A549 (cell line): ENCODE measurements at regions not wholly inside any gene's neighbourhood (a gene's known extent, or its start where the extent isn't known, plus 50 kb on each side); places are given as distances from the start of the nearest gene placed in this dataset.

Experiments
- EP300 ChIP-seq, 2 experiments: fragments of >200 bp; sonication (Bioruptor Twin); formaldehyde crosslinking; IDR thresholded peaks; 2 replicates in 1 of 2; 3 replicates in 1 of 2; pipeline ENCODE4 v1.6.1; 2016 to 2017
- HDAC2 ChIP-seq: fragments of 200-600 bp; sonication (generic); IDR thresholded peaks from 2 replicates; pipeline ENCODE4 v1.6.1; 2016
- POLR2A ChIP-seq: IDR thresholded peaks from 2 replicates; pipeline ENCODE4 v1.6.1; 2012; ENCODE audit warnings: mild to moderate bottlenecking, low read length
- RFX5 ChIP-seq: fragments of 450-650 bp; IDR thresholded peaks from 2 replicates; pipeline ENCODE4 v1.7.1; 2014; ENCODE audit warnings: antibody characterized with exemption, mild to moderate bottlenecking, moderate library complexity
- SREBF2 ChIP-seq: fragments of 450-650 bp; IDR thresholded peaks from 2 replicates; pipeline ENCODE4 v1.6.1; 2014; ENCODE audit warnings: mild to moderate bottlenecking, moderate library complexity
- TP53 ChIP-seq: fragments of 250-450 bp; sonication (Bioruptor Pico); IDR thresholded peaks from 2 replicates; pipeline ENCODE4 v1.5.0; 2021; ENCODE audit warnings: mild to moderate bottlenecking, moderate library complexity
- TF ChIP-seq, protein P1 (sequence below): fragments of >200 bp; sonication (Bioruptor Twin); formaldehyde crosslinking; IDR thresholded peaks from 3 replicates; pipeline ENCODE4 v1.5.1; 2016

GRCh38 chr18:78703291-78703690 is 276.3 kb upstream of the SALL3 start:
- TF ChIP-seq, protein P1, sequence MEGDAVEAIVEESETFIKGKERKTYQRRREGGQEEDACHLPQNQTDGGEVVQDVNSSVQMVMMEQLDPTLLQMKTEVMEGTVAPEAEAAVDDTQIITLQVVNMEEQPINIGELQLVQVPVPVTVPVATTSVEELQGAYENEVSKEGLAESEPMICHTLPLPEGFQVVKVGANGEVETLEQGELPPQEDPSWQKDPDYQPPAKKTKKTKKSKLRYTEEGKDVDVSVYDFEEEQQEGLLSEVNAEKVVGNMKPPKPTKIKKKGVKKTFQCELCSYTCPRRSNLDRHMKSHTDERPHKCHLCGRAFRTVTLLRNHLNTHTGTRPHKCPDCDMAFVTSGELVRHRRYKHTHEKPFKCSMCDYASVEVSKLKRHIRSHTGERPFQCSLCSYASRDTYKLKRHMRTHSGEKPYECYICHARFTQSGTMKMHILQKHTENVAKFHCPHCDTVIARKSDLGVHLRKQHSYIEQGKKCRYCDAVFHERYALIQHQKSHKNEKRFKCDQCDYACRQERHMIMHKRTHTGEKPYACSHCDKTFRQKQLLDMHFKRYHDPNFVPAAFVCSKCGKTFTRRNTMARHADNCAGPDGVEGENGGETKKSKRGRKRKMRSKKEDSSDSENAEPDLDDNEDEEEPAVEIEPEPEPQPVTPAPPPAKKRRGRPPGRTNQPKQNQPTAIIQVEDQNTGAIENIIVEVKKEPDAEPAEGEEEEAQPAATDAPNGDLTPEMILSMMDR: no peak
- TF ChIP-seq POLR2A: no peak; the same call in 1 of the 2 replicates
- TF ChIP-seq RFX5: no peak
- TF ChIP-seq TP53 (CRISPR knock-in tag): no peak
- TF ChIP-seq HDAC2: no peak
- TF ChIP-seq SREBF2: no peak
- TF ChIP-seq EP300 (IDR thresholded peaks at IDR 0.05): no peak
